GM18505 (cell line): ENCODE measurements at regions not wholly inside any gene's neighbourhood (a gene's known extent, or its start where the extent isn't known, plus 50 kb on each side); places are given as distances from the start of the nearest gene placed in this dataset.

Experiments
- ATAC-seq: cut with Tn5 transposase; IDR thresholded peaks from one replicate; pipeline ENCODE4 v1.9.1; 2021; ENCODE audit not compliant: unreplicated experiment
- POLR2A ChIP-seq: IDR thresholded peaks from 4 replicates; pipeline ENCODE4 v1.6.1; 2011; ENCODE audit warnings: borderline replicate concordance; ENCODE audit not compliant: insufficient read depth, insufficient read length; ENCODE audit errors: extremely low read depth

DNA sequence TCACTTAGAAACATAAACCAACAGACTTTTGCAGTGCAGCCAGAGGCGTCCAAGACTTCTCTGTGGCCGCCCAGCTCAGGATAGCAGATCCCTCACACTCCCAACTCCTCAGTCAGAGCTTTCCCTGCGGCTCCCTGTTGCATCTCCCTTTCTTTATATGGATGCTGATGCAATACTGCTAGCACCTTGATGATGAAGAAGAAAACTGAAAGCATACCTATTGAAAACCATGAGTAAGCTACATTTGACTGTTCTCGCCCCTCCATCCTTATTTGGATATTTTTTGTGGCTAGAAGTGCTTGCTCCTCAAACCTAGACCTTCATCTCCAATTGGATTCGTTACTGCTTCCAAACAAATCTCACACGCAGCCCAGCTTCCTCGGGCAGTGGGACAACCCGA lies 57.3 kb upstream of the UBL3 start:
- no peak for ATAC-seq
- TF ChIP-seq POLR2A, result no peak

DNA sequence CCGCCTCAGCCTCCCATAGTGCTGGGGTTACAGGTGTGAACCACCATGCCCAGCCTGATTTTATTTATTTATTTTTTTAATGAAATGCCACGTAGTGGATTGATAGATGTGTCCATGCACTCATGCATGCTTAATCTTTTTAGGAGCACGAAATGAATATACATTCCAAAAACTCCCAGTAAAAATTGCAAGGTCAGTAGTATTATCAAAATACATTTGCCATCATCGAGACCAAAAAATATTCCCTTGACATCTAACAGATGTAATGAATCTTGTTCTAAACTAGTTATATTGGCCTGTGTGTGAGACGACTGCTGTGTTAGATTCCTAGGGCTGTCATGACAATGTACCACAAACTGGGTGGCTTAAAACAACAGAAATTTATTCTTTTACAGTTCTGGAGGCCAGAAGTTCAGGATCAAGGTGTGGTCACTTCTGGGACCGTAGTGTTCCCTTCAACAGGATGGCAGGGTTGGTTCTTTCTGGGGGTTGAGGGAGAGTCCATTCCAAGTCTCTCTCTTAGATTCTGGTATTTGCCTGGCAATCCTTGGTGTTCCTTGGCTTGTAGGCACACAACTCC lies 56.1 kb upstream of the UBL3 start:
- no peak for ATAC-seq
- no peak for TF ChIP-seq POLR2A

DNA sequence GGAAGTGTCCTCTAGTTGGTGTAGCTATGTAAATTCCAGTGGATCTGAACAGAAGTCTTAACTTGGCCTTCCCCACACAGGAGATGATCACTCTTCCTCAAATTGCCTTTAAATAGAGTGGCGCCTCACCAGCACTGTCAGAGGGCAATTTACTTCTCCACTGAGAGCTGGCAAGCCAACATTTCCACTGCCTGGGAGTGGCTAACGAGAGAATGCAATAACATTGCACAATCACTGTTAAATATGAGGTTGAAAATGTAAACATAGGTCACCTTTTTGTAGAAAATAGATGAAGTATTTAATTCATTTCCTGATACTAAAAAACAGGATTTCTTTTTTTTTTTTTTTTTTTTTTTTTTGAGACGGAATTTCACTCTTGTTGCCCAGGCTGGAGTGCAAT lies 55.4 kb upstream of the UBL3 start:
- TF ChIP-seq POLR2A, result no peak
- ATAC-seq, result no peak

- no peak for ATAC-seq
- TF ChIP-seq POLR2A, result no peak
Observed at GRCh38 chr13:29903996-29904395, 53.6 kb upstream of the UBL3 start.

DNA sequence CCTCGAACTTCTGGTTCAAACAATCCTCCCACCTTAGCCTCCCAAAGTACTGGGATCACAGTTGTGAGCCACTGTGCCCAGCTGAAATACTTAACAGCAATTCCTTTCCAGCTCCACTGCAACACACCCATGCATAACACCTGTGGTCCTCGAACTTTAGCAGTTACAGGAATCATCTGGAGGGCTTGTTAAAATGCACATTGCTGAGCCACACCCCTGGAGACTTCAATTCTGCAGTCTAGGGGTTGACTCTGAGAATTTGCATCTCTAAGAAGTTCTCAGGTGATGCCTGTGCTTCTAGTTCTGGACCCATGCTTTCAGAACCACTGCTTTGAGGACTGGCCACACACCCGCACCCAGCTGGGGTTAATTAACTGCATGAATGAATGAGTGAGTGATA lies 53.1 kb upstream of the UBL3 start:
- no peak for TF ChIP-seq POLR2A
- no peak for ATAC-seq

GRCh38 chr13:29902632-29903305 lies 52.4 kb upstream of the UBL3 start:
- no peak for TF ChIP-seq POLR2A
- ATAC-seq, result no peak

GRCh38 chr13:29901710-29902631 lies 51.6 kb upstream of the UBL3 start:
- no peak for ATAC-seq
- no peak for TF ChIP-seq POLR2A
